ENCODE measurements at regions not wholly inside any gene's neighbourhood (a gene's known extent, or its start where the extent isn't known, plus 50 kb on each side); places are given as distances from the start of the nearest gene placed in this dataset.

GRCh38 chr14:51478175-51478621 lies 173.5 kb upstream of the FRMD6 start:
- DNase-seq = peak; percentile 49

DNA sequence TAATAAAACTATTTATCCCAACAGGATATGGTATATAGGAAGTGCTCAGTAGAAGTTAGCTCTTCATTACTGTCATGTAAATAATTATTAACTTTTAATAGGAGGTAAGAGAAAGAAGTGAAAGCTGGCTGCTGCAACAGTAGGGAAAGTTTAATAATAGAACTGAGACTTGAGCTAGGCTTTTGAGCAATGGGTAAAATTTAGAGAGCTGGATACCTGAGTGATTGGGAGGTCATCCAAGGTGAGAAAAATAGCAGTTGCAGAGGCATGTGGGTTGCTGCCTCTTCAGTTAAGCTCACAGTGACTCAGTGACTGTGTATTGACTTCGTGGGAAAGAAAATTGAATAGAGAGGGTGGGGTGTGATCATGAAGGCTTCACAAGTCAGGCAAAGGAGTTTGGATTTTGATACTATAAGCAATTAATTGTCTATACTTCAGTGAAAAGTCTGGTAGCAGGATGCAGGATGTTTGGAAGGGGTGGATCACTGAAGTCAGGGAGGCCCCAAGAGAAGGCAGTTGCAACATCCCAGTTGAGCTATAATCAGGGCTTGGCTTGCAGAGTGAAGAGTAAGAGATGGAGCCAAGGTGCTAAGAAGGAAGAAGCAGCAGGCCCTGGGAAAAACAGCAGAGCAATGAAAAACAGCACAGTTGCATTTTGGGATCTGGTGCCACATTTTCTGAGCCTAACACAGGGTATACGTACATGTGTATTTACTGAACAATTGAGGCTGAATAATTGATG lies 172.0 kb upstream of the FRMD6 start:
- no peak for DNase-seq

DNA sequence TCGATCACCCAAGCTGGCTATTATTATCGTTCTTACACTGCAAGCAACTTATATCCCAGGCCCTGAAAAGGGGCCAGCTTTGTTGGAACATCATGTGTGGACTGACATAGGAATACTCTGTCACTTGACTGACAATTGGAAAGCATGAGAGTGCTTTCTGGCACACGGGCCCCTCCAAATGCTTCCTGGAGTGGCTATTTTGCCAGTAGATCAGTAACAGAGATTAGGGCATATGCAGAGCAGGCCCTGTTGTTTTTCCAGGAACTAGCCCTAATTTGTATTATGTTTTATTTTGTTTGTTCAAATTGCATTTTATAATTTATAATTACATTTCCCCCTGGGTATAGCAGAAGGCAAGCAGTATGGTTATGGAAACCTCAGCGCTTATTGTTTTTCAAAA lies 170.1 kb upstream of the FRMD6 start:
- DNase-seq = no peak

GRCh38 chr14:51482102-51482501 lies 169.6 kb upstream of the FRMD6 start:
- DNase-seq = no peak

GRCh38 chr14:51484485-51484884 lies 167.2 kb upstream of the FRMD6 start:
- DNase-seq = no peak

DNA sequence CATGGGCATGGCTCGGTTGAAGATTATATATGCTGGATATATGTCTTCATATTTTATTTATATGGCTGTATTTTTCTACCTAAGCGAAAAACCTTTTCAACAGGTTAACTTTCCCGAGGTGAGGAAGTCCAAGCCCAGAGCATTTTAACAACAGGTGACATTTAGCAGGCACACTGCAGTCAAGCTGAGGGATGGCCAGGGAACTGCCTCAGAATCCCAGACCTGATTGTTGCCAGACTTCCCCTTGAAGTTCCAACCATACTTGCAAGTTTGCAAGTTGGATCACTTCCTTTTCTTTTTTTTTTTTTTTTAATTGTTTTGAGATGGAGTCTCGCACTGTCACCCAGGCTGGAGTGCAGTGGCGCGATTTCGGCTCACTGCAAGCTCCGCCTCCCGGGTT lies 166.0 kb upstream of the FRMD6 start:
- DNase-seq = no peak

DNA sequence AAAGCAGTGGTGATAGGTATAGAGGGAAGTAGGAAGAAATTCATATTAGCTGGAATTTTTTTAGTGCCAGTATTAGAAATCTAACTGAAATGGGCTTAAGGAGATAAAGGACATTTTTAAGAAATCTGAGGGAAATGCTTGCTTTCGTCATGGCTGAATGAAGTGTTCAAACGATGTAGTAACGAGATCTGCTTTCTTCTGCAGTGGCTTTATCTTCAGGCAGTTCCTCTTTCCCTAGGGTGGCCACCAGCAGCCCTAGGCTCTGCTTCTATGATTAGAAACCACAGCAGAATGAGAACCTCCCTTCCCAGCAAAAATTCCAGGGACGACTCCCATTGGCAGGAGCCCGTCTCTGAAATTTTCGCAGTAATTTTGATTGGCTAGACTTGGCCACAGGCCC lies 163.9 kb upstream of the FRMD6 start:
- DNase-seq = no peak

GRCh38 chr14:51488569-51489220 lies 163.0 kb upstream of the FRMD6 start:
- no peak for DNase-seq

GRCh38 chr14:51490205-51490604 lies 161.5 kb upstream of the FRMD6 start:
- peak; percentile 56 for DNase-seq

DNA sequence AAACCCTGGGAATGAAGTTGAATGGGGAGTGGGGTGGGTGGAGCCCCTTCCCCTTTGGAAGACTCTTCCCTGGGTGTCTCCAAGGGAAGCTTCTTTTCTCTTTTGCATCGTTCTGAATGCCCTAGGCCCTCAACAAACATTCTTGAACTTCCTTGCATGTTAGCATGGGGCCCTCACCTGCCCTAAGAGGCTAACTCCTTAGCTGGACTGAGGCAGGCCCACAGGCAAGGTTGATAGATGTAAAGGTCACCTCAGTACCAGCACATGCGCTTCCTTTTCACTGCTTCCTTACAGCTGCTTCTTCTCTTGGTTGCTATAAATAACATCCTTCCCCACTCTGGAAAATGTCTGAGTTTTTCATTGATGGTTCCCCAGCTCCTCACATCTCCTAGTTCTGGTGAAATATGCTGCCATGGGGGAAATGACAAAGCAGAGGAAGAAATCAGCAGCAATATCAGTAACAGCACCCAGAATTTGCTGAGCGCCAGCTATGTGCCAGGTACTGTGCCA lies 160.6 kb upstream of the FRMD6 start:
- no peak for DNase-seq

GRCh38 chr14:51491776-51492175 lies 159.9 kb upstream of the FRMD6 start:
- no peak for DNase-seq

- no peak for DNase-seq
Measured at GRCh38 chr14:51495319-51495718, 156.4 kb upstream of the FRMD6 start.

DNA sequence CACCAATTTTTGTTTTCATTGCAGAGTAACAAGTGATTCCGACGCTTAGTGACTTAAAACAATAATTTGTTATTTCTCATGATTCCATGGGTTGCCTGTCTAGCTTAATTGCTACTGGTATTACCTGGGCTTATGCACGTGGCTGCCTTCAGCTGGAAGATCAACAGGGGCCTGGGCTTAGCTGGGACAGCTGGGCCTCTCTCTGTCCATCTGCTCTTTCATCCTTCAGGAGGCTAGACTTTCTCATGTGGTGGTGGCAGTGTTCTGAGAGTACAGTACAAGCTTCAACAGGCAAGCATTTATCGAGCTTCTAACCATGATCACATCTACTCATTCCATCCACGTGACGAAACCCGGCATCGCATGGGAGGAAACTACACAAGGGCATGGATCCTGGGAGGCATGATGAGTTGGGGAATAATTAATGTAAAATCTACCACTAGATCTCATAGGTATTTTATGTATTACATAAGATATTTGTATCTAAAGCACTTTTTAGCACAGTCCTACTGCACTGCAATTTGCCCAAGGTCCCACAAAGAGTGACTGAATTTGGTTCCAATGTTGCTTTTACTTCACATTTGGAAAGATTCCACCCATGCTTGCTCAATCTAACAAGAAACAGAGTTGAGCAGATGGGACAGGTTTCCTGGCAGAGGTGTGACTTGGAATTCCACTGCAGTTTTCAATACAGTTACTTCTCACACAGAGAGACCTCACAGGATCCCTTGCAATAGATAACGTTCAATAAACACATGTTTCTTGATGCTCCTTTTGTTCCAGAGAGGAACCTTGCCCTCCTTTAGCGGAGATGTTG lies 153.1 kb upstream of the FRMD6 start:
- DNase-seq = no peak

DNA sequence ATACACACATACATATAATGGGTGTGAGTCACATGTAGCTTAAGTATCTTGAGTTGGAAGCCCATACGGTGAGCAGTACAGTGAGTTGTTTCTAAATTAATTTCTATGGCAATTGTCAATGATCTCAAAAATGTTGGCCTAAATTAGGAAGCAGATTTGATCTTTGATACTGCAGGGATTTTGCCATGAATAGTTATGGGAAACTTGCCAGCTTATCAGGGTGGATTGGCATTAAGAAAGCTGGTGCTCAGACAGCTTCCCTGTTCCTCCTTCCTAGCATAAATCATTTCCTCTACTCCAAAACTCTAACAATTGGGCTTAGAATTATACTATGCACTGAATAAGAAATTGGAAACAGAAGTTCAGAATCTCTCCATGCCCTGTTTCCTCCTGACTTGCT lies 150.9 kb upstream of the FRMD6 start:
- DNase-seq = no peak

- DNase-seq = no peak
Measured at GRCh38 chr14:51501746-51502145, 150.0 kb upstream of the FRMD6 start.

DNA sequence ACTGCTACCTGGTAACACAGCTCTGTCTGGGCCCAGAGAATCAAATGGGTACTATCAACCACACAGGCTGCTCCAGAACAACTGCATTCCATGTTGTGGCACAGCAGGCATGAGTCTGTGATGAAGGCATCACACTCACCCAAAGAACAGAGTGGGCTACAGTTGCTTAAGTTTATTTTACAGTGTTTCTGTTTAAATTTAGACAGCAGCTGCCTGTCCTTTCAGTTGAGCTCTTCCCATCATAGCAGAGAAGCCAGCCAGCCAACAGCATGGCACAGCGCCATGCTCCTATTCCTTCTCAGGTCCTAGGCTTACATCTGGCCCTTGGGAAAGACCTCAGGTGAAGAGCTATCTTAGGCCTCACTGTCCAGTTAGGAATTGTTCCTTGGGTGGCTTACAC lies 147.0 kb upstream of the FRMD6 start:
- no peak for DNase-seq

- DNase-seq = peak; percentile 30
Measured at GRCh38 chr14:51507511-51507905, 144.2 kb upstream of the FRMD6 start.

- DNase-seq = peak; percentile 81
Measured at GRCh38 chr14:51507906-51508511, 143.7 kb upstream of the FRMD6 start.

GRCh38 chr14:51511265-51511664 lies 140.4 kb upstream of the FRMD6 start:
- no peak for DNase-seq

GRCh38 chr14:51512316-51512715 lies 139.4 kb upstream of the FRMD6 start:
- peak; percentile 39 for DNase-seq

- DNase-seq = peak; percentile 23
Measured at GRCh38 chr14:51513281-51513680, 138.4 kb upstream of the FRMD6 start.

GRCh38 chr14:51513933-51514332 lies 137.8 kb upstream of the FRMD6 start:
- DNase-seq = no peak

DNA sequence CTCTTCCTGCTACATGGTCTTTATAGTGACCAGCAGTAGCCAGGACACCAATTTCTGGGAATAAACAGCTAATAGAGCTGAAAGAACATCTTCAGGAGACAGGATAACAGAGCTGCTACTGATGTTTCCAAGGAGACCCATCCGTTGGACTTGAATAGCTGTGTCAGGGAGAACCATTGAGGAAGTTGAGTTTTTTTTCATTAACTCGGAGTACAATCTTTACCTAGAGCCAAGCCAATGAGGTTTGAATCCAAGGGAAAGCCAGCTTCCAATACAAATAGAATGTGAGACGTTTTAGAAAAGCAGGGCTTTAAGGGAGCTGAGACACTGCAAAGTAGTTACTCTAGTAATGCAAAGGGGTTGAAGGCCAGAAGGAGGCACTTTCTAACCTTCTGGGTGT lies 136.1 kb upstream of the FRMD6 start:
- DNase-seq = no peak
